ENCODE measurements at regions not wholly inside any gene's neighbourhood (a gene's known extent, or its start where the extent isn't known, plus 50 kb on each side); places are given as distances from the start of the nearest gene placed in this dataset.

- no peaks in the 10 kb centered on the region for H3K9me1 ChIP-seq (ENCODE audit: control insufficient read depth, extremely low read depth, insufficient read depth, low read length)
- no peak for DNase-seq (ENCODE audit: low read depth, low spot score)
- peak overlapping the region; percentile 24 to 76 (median 58) for H3K4me3 ChIP-seq (ENCODE audit: control insufficient read depth in 2 of 3, extremely low read depth in 1 of 3, insufficient read depth in 2 of 3, low read depth in 1 of 3, low read length in 3 of 3)
- no peaks in the 10 kb centered on the region for H3K9me3 ChIP-seq (ENCODE audit: control insufficient read depth, low read depth, low read length)
- H3K27me3 ChIP-seq (ENCODE audit: control insufficient read depth, extremely low read depth, insufficient read depth, low read length) = no peaks in the 10 kb centered on the region
- H2AFZ ChIP-seq (ENCODE audit: control insufficient read depth, low read length) = peak overlapping the region; percentile 90
- H3K27ac ChIP-seq (ENCODE audit: control insufficient read depth, insufficient read depth, low read length) = peak overlapping the region; percentile 83
- peak; percentile 75 for FAIRE-seq
- dilution Hi-C loops (cut with MboI; ENCODE audit: extremely low pct_ligation_motif_present, low sequenced_read_pairs) = no loop called here
- H4K20me1 ChIP-seq (ENCODE audit: control insufficient read depth, extremely low read depth, insufficient read depth, low read length) = no peaks in the 10 kb centered on the region
- peak overlapping the region; percentile 98 for H3K4me2 ChIP-seq (ENCODE audit: control insufficient read depth, extremely low read depth, insufficient read depth, low read depth, low read length)
- no peaks in the 10 kb centered on the region for H3K36me3 ChIP-seq (ENCODE audit: control insufficient read depth in 2 of 2, extremely low read depth in 1 of 2, insufficient read depth in 2 of 2, low read length in 2 of 2)
- peak overlapping the region; percentile 81 for H3K9ac ChIP-seq (ENCODE audit: control insufficient read depth, extremely low read depth, insufficient read depth, low read length)
- H3K4me1 ChIP-seq (ENCODE audit: control insufficient read depth, extremely low read depth, insufficient read depth, low read length) = peaks cover 20% of the 10 kb centered on the region
- TF ChIP-seq CTCF (optimal IDR thresholded peaks at IDR 0.05 in 1 of 3, IDR thresholded peaks at IDR 0.05 in 1 of 3, conservative IDR thresholded peaks at IDR 0.05 in 1 of 3; ENCODE audit: extremely low read depth in 1 of 3, insufficient read depth in 2 of 3, low read length in 3 of 3) (peak in 1 of 3 experiments; percentile 31), EZH2 (IDR thresholded peaks at IDR 0.05; ENCODE audit: low read length) (no peak)
- no peaks in the 10 kb centered on the region for H3K79me2 ChIP-seq (ENCODE audit: control insufficient read depth, insufficient read depth, low read length)
Measured at GRCh38 chr15:83365370-83365938, 81.0 kb upstream of the BNC1 start.

GRCh38 chr15:83372434-83372891, 74.7 kb upstream of the SH3GL3 start:
- no peaks in the 10 kb centered on the region for H4K20me1 ChIP-seq (ENCODE audit: control insufficient read depth, extremely low read depth, insufficient read depth, low read length)
- dilution Hi-C loops (cut with MboI; ENCODE audit: extremely low pct_ligation_motif_present, low sequenced_read_pairs) = no loop called here
- H3K4me2 ChIP-seq (ENCODE audit: control insufficient read depth, extremely low read depth, insufficient read depth, low read depth, low read length) = peak overlapping the region; percentile 29
- TF ChIP-seq EZH2 (IDR thresholded peaks at IDR 0.05; ENCODE audit: low read length) (no peak), CTCF (optimal IDR thresholded peaks at IDR 0.05 in 1 of 3, IDR thresholded peaks at IDR 0.05 in 1 of 3, conservative IDR thresholded peaks at IDR 0.05 in 1 of 3; ENCODE audit: extremely low read depth in 1 of 3, insufficient read depth in 2 of 3, low read length in 3 of 3) (peak in 1 of 3 experiments; percentile 53)
- H3K36me3 ChIP-seq (ENCODE audit: control insufficient read depth in 2 of 2, extremely low read depth in 1 of 2, insufficient read depth in 2 of 2, low read length in 2 of 2) = no peaks in the 10 kb centered on the region
- DNase-seq (ENCODE audit: low read depth, low spot score) = no peak
- H3K9ac ChIP-seq (ENCODE audit: control insufficient read depth, extremely low read depth, insufficient read depth, low read length) = peak overlapping the region; percentile 18
- H3K4me1 ChIP-seq (ENCODE audit: control insufficient read depth, extremely low read depth, insufficient read depth, low read length) = peaks cover 17% of the 10 kb centered on the region
- peak; percentile 53 for FAIRE-seq
- no peak overlapping the region for H3K27ac ChIP-seq (ENCODE audit: control insufficient read depth, insufficient read depth, low read length)
- H2AFZ ChIP-seq (ENCODE audit: control insufficient read depth, low read length) = peak overlapping the region; percentile 80
- no peaks in the 10 kb centered on the region for H3K9me1 ChIP-seq (ENCODE audit: control insufficient read depth, extremely low read depth, insufficient read depth, low read length)
- H3K79me2 ChIP-seq (ENCODE audit: control insufficient read depth, insufficient read depth, low read length) = no peaks in the 10 kb centered on the region
- H3K4me3 ChIP-seq (ENCODE audit: control insufficient read depth in 2 of 3, extremely low read depth in 1 of 3, insufficient read depth in 2 of 3, low read depth in 1 of 3, low read length in 3 of 3) = no peak overlapping the region
- no peaks in the 10 kb centered on the region for H3K9me3 ChIP-seq (ENCODE audit: control insufficient read depth, low read depth, low read length)
- H3K27me3 ChIP-seq (ENCODE audit: control insufficient read depth, extremely low read depth, insufficient read depth, low read length) = no peaks in the 10 kb centered on the region

Data from keratinocyte (primary cell).